ENCODE measurements at regions not wholly inside any gene's neighbourhood (a gene's known extent, or its start where the extent isn't known, plus 50 kb on each side); places are given as distances from the start of the nearest gene placed in this dataset.

GRCh38 chr1:58882322-58882948 is 98.6 kb upstream of the JUN start:
- Histone ChIP-seq H3K9me3 (ENCODE audit: control insufficient read depth, low read length) (no peaks in the 10 kb centered on the region), H3K4me1 (ENCODE audit: control insufficient read depth, insufficient read depth, low read length) (no peaks in the 10 kb centered on the region), H3K27ac (ENCODE audit: insufficient read depth, low read depth, low read length, poor library complexity, severe bottlenecking) (no peak overlapping the region), H3K4me3 (ENCODE audit: insufficient read depth, low read depth, low read length) (no peak overlapping the region), H3K27me3 (ENCODE audit: control insufficient read depth, insufficient read depth, low read length, poor library complexity, severe bottlenecking) (no peaks in the 10 kb centered on the region), H3K36me3 (ENCODE audit: control insufficient read depth, insufficient read depth, low read length) (no peaks in the 10 kb centered on the region)
- WGBS, 2 experiments: 85 to 88% methylated on average over 12 of the region's 12 CpGs

- no peaks in the 10 kb centered on the region for H3K4me1 ChIP-seq (ENCODE audit: control insufficient read depth, insufficient read depth, low read length)
- no peak overlapping the region for H3K4me3 ChIP-seq (ENCODE audit: insufficient read depth, low read depth, low read length)
- no peak overlapping the region for H3K27ac ChIP-seq (ENCODE audit: insufficient read depth, low read depth, low read length, poor library complexity, severe bottlenecking)
- WGBS, 2 experiments: 88 to 90% methylated on average over 12 of the region's 12 CpGs
- H3K36me3 ChIP-seq (ENCODE audit: control insufficient read depth, insufficient read depth, low read length): no peaks in the 10 kb centered on the region
- H3K27me3 ChIP-seq (ENCODE audit: control insufficient read depth, insufficient read depth, low read length, poor library complexity, severe bottlenecking): no peaks in the 10 kb centered on the region
- H3K9me3 ChIP-seq (ENCODE audit: control insufficient read depth, low read length): no peaks in the 10 kb centered on the region
Observed at GRCh38 chr1:58883037-58883887, 99.4 kb upstream of the JUN start.

GRCh38 chr1:58883888-58884482 is 100.1 kb upstream of the JUN start:
- H3K4me1 ChIP-seq (ENCODE audit: control insufficient read depth, insufficient read depth, low read length): no peaks in the 10 kb centered on the region
- WGBS, 2 experiments: 96 to 97% methylated on average over 4 of the region's 4 CpGs
- no peak overlapping the region for H3K4me3 ChIP-seq (ENCODE audit: insufficient read depth, low read depth, low read length)
- H3K27me3 ChIP-seq (ENCODE audit: control insufficient read depth, insufficient read depth, low read length, poor library complexity, severe bottlenecking): no peaks in the 10 kb centered on the region
- no peaks in the 10 kb centered on the region for H3K9me3 ChIP-seq (ENCODE audit: control insufficient read depth, low read length)
- H3K27ac ChIP-seq (ENCODE audit: insufficient read depth, low read depth, low read length, poor library complexity, severe bottlenecking): no peak overlapping the region
- no peaks in the 10 kb centered on the region for H3K36me3 ChIP-seq (ENCODE audit: control insufficient read depth, insufficient read depth, low read length)

DNA sequence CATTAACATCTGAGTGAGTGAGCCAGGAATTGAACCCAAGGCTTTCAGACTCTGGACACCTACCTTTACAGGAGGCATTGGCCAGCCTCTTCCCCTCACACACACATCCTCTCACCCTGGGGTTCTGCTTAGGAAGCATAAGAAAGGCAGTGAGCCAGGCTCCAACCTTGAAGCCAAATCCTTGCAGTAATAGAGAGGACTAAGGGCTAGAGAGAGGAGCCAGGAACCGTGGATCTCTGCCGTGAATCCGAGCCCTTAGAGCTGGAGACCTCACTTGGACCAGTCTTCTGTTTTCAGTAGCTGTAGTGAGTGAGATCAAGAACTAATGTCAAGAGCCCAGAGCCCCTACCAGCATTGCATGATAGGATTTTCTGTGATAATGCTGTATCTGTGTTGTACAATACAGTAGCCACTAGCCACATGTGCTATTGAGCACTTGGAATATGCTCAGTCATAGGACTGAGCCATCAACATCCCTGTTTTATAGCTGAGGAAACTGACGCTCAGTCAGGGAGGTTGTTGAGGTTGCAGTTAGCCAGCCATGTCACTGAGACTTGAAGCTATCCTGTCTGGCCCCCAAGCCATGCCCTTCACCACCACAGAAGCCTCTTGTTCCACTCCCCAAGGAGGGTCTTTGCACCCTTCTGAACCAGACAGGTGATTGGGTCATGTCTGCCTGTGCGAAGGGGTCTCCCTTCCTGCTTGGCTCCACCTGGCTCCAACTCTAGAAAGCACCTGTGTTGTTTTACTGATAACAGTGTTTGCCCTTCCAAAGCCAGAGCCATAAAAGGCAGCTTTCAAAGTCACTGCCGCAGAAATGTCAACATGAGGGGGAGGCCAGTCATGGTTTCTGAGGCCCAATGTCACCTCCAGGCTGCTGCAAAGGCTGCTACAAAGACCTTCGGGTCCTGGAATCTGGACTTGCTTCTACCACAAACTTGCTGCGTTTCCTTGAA is 101.1 kb upstream of the JUN start:
- H3K27ac ChIP-seq (ENCODE audit: insufficient read depth, low read depth, low read length, poor library complexity, severe bottlenecking): no peak overlapping the region
- no peaks in the 10 kb centered on the region for H3K4me1 ChIP-seq (ENCODE audit: control insufficient read depth, insufficient read depth, low read length)
- H3K36me3 ChIP-seq (ENCODE audit: control insufficient read depth, insufficient read depth, low read length): no peaks in the 10 kb centered on the region
- H3K9me3 ChIP-seq (ENCODE audit: control insufficient read depth, low read length): no peaks in the 10 kb centered on the region
- no peaks in the 10 kb centered on the region for H3K27me3 ChIP-seq (ENCODE audit: control insufficient read depth, insufficient read depth, low read length, poor library complexity, severe bottlenecking)
- H3K4me3 ChIP-seq (ENCODE audit: insufficient read depth, low read depth, low read length): no peak overlapping the region
- WGBS, 2 experiments: 91 to 93% methylated on average over 8 of the region's 8 CpGs

DNA sequence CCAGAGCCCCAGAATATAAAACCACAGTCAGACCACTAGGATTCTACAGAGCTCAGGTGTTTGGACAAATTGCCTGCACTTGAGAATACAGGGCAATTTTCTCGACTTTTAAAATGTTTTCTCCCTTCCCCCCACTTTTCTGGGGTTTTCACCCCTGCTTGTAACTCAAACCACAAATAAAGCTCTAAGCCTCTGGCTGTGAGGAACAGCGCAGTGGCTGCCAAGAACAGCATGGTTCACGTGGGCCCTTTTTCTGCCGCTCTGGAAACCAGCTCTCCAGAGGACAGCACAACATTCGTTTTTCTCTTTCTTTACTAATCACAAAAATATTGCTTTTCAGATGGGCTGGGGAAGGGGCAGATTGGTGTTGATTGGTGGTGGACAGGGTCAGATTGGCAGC is 102.2 kb upstream of the JUN start:
- Histone ChIP-seq H3K4me3 (ENCODE audit: insufficient read depth, low read depth, low read length) (no peak overlapping the region), H3K4me1 (ENCODE audit: control insufficient read depth, insufficient read depth, low read length) (no peaks in the 10 kb centered on the region), H3K27me3 (ENCODE audit: control insufficient read depth, insufficient read depth, low read length, poor library complexity, severe bottlenecking) (no peaks in the 10 kb centered on the region), H3K36me3 (ENCODE audit: control insufficient read depth, insufficient read depth, low read length) (no peaks in the 10 kb centered on the region), H3K27ac (ENCODE audit: insufficient read depth, low read depth, low read length, poor library complexity, severe bottlenecking) (no peak overlapping the region), H3K9me3 (ENCODE audit: control insufficient read depth, low read length) (no peaks in the 10 kb centered on the region)
- WGBS, 2 experiments: 80 to 87% methylated on average over 4 to 5 of the region's 5 CpGs

DNA sequence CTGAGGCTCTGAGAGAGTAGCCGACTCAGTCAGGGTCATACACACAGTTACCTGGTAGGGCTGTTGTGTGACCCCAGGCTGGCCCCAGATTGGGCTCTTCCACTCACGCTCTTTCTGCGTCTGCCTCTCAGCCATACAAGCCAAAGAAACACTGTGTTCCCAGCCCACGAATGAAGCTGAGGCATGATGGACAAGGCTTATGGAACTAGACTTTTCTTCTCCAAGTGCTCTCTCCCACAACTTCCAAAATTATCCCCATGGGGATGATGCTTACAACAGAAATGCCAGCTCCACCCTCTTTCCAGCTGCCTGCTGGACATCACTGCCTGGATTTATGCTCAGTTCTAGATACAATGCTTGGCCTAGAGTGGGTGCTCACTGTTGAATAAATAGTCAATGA is 102.8 kb upstream of the JUN start:
- Histone ChIP-seq H3K9me3 (ENCODE audit: control insufficient read depth, low read length) (no peaks in the 10 kb centered on the region), H3K36me3 (ENCODE audit: control insufficient read depth, insufficient read depth, low read length) (no peaks in the 10 kb centered on the region), H3K27ac (ENCODE audit: insufficient read depth, low read depth, low read length, poor library complexity, severe bottlenecking) (no peak overlapping the region), H3K4me1 (ENCODE audit: control insufficient read depth, insufficient read depth, low read length) (no peaks in the 10 kb centered on the region), H3K27me3 (ENCODE audit: control insufficient read depth, insufficient read depth, low read length, poor library complexity, severe bottlenecking) (no peaks in the 10 kb centered on the region), H3K4me3 (ENCODE audit: insufficient read depth, low read depth, low read length) (no peak overlapping the region)
- WGBS, 2 experiments: 92% methylated on average over 4 of the region's 4 CpGs

DNA sequence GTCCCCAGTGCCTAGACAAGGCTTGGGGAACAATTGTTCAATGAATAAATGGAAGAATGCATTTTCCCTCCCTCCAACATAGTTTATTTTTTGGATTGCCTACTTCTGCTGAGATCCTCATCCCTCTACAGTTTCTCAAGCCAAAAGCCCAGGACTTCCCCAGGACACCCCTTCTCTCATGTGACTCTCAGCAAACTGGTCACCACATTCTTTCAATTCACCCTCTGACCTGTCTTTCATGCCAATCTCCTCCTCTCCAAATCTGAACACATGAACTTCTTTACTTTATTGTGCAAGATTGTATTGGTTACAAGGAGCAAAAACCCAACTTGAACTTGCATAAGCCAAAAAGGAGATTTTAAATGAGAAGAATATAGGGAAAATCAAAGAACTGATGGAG is 103.2 kb upstream of the JUN start:
- Histone ChIP-seq H3K4me3 (ENCODE audit: insufficient read depth, low read depth, low read length) (no peak overlapping the region), H3K27ac (ENCODE audit: insufficient read depth, low read depth, low read length, poor library complexity, severe bottlenecking) (no peak overlapping the region), H3K4me1 (ENCODE audit: control insufficient read depth, insufficient read depth, low read length) (no peaks in the 10 kb centered on the region), H3K36me3 (ENCODE audit: control insufficient read depth, insufficient read depth, low read length) (no peaks in the 10 kb centered on the region), H3K9me3 (ENCODE audit: control insufficient read depth, low read length) (no peaks in the 10 kb centered on the region), H3K27me3 (ENCODE audit: control insufficient read depth, insufficient read depth, low read length, poor library complexity, severe bottlenecking) (no peaks in the 10 kb centered on the region)

DNA sequence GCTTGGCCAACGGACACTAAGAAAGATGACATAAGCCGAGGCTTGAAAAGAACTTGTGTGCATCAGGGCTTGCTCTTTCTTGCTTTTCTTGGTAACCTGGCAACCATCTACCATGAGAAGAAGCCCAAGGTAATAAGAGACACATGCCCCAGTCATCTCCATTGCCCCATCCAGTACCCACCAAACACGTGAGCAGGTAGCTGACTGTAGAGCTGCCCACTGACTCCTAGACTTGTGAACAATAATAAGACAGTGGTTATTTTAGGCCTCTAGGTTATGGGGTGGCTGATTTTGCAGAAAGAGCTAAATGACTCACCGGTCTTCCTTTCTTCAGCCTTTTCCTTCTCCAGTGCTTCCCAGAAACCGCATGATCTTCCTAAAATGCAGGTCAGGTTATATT is 105.0 kb upstream of the JUN start:
- Histone ChIP-seq H3K4me1 (ENCODE audit: control insufficient read depth, insufficient read depth, low read length) (no peaks in the 10 kb centered on the region), H3K36me3 (ENCODE audit: control insufficient read depth, insufficient read depth, low read length) (no peaks in the 10 kb centered on the region), H3K27ac (ENCODE audit: insufficient read depth, low read depth, low read length, poor library complexity, severe bottlenecking) (no peak overlapping the region), H3K27me3 (ENCODE audit: control insufficient read depth, insufficient read depth, low read length, poor library complexity, severe bottlenecking) (no peaks in the 10 kb centered on the region), H3K9me3 (ENCODE audit: control insufficient read depth, low read length) (no peaks in the 10 kb centered on the region), H3K4me3 (ENCODE audit: insufficient read depth, low read depth, low read length) (no peak overlapping the region)
- 96% methylated on average over 5 of the region's 5 CpGs for WGBS, 2 experiments

GRCh38 chr1:58890113-58890512 is 106.3 kb upstream of the JUN start:
- WGBS, 2 experiments: 95% methylated on average over 3 of the region's 3 CpGs
- no peaks in the 10 kb centered on the region for H3K9me3 ChIP-seq (ENCODE audit: control insufficient read depth, low read length)

More at GRCh38 chr1:58890113-58890512, 106.3 kb upstream of the JUN start:
- Histone ChIP-seq H3K4me3 (ENCODE audit: insufficient read depth, low read depth, low read length) (no peak overlapping the region), H3K36me3 (ENCODE audit: control insufficient read depth, insufficient read depth, low read length) (no peaks in the 10 kb centered on the region), H3K4me1 (ENCODE audit: control insufficient read depth, insufficient read depth, low read length) (no peaks in the 10 kb centered on the region), H3K27me3 (ENCODE audit: control insufficient read depth, insufficient read depth, low read length, poor library complexity, severe bottlenecking) (no peaks in the 10 kb centered on the region), H3K27ac (ENCODE audit: insufficient read depth, low read depth, low read length, poor library complexity, severe bottlenecking) (no peak overlapping the region)

All from ectodermal cell (in vitro differentiated cells).